ENCODE measurements at regions not wholly inside any gene's neighbourhood (a gene's known extent, or its start where the extent isn't known, plus 50 kb on each side); places are given as distances from the start of the nearest gene placed in this dataset.
A peak's percentile ranks its signal among the peaks of the same experiment; 100 is the strongest.
"Not testable (repeated sequence)": the region's sequence is repeated elsewhere in the genome, so short reads cannot be mapped to it uniquely, and the experiment has no call there.

GRCh38 chr2:71933467-71934319 lies 214.0 kb downstream of the CYP26B1 start:
- DNase-seq = peak; percentile 18

- DNase-seq = no peak
Measured at GRCh38 chr2:71932780-71933466, 214.7 kb downstream of the CYP26B1 start.

- DNase-seq = no peak
Measured at GRCh38 chr2:71932037-71932779, 215.5 kb downstream of the CYP26B1 start.

- peak; percentile 71 for DNase-seq
Measured at GRCh38 chr2:71930049-71930681, 217.5 kb downstream of the CYP26B1 start.

- DNase-seq = no peak
Measured at GRCh38 chr2:71929482-71929772, 218.2 kb downstream of the CYP26B1 start.

- no peak for DNase-seq
Measured at GRCh38 chr2:71928734-71929481, 218.8 kb downstream of the CYP26B1 start.

GRCh38 chr2:71927757-71928715 lies 219.6 kb downstream of the CYP26B1 start:
- no peak for DNase-seq

GRCh38 chr2:71926876-71927756 lies 220.5 kb downstream of the CYP26B1 start:
- no peak for DNase-seq

GRCh38 chr2:71926089-71926447 lies 221.6 kb downstream of the CYP26B1 start:
- no peak for DNase-seq

GRCh38 chr2:71925268-71926088 lies 222.2 kb downstream of the CYP26B1 start:
- DNase-seq = no peak

GRCh38 chr2:71923887-71924533 lies 223.7 kb downstream of the CYP26B1 start:
- peak; percentile 64 for DNase-seq

- no peak for DNase-seq
Measured at GRCh38 chr2:71923143-71923525, 224.5 kb downstream of the CYP26B1 start.

- no peak for DNase-seq
Measured at GRCh38 chr2:71922499-71923142, 225.0 kb downstream of the CYP26B1 start.

- no peak for DNase-seq
Measured at GRCh38 chr2:71922091-71922490, 225.6 kb downstream of the CYP26B1 start.

GRCh38 chr2:71920819-71921218 lies 226.8 kb downstream of the CYP26B1 start:
- not testable (repeated sequence) for DNase-seq

- no peak for DNase-seq
Measured at GRCh38 chr2:71919708-71920107, 228.0 kb downstream of the CYP26B1 start.

GRCh38 chr2:71910277-71910676 lies 237.4 kb downstream of the CYP26B1 start:
- DNase-seq = no peak

GRCh38 chr2:71908798-71909197 lies 238.9 kb downstream of the CYP26B1 start:
- no peak for DNase-seq

All from DMS153 (cell line).